ENCODE measurements at regions not wholly inside any gene's neighbourhood (a gene's known extent, or its start where the extent isn't known, plus 50 kb on each side); places are given as distances from the start of the nearest gene placed in this dataset.

DNA sequence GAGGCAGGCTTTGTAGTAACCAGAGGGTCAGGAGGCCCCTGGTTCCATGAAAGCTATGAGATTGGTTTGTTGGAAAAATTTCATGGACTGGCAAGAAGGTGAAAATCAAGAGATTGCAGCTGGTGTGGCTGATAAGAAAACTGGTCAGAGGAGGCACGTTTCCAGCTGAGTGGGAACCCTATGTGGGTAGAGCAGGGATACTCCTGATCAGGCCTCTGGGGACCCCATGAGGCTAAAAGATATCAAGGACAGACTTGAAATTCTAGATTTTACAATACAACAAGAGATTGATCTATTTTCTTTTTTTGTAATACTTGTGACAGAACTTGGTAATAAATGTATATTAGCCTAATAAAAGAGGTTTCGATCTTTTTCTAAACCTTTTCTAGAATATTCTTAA lies 1615.1 kb downstream of the DPP10 start (continued):
- no peak for TF ChIP-seq REST (IDR thresholded peaks at IDR 0.05)

DNA sequence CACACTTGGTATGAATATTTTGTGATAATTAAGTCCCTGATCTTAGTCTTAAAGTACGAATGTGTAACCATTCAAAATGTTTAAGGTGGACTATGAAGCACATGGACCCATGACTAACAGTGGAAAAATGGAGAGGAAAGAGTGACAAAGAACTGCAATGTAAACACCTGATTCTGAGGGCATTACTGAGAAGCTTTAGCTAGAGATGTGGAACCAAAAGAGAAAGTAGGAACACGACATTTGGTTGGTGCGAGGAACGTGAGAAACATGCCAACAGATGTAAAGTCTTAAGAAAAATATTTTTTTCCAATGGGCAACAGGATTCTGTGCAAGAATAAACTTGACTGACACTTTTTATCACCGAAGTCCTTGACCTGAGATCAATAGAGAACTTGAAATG lies 1618.6 kb downstream of the DPP10 start:
- H3K4me3 ChIP-seq (ENCODE audit: low read depth in 1 of 3, low read length in 3 of 3): no peak overlapping the region
- TF ChIP-seq JUND (IDR thresholded peaks at IDR 0.05): no peak
- TF ChIP-seq, protein P1, sequence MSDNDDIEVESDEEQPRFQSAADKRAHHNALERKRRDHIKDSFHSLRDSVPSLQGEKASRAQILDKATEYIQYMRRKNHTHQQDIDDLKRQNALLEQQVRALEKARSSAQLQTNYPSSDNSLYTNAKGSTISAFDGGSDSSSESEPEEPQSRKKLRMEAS (IDR thresholded peaks at IDR 0.05): no peak
- H3K27ac ChIP-seq (ENCODE audit: low read depth in 1 of 2, low read length in 2 of 2): no peak overlapping the region
- H3K9me3 ChIP-seq (ENCODE audit: control insufficient read depth in 4 of 4, low read length in 3 of 4): no peaks in the 10 kb centered on the region
- WGBS: 63% methylated on average over 5 of the region's 5 CpGs
- H3K4me1 ChIP-seq (ENCODE audit: control insufficient read depth in 4 of 4, insufficient read depth in 4 of 4, low read length in 3 of 4): no peaks in the 10 kb centered on the region
- H3K36me3 ChIP-seq (ENCODE audit: control insufficient read depth in 4 of 4, insufficient read depth in 3 of 4, low read depth in 1 of 4, low read length in 3 of 4): no peaks in the 10 kb centered on the region
- no peak overlapping the region for H3K9ac ChIP-seq (ENCODE audit: low read depth in 1 of 2, low read length in 2 of 2)
- H3K27me3 ChIP-seq (ENCODE audit: control insufficient read depth in 4 of 4, insufficient read depth in 4 of 4, low read length in 3 of 4): no peaks in the 10 kb centered on the region
- no peak for DNase-seq (ENCODE audit: low spot score)

DNA sequence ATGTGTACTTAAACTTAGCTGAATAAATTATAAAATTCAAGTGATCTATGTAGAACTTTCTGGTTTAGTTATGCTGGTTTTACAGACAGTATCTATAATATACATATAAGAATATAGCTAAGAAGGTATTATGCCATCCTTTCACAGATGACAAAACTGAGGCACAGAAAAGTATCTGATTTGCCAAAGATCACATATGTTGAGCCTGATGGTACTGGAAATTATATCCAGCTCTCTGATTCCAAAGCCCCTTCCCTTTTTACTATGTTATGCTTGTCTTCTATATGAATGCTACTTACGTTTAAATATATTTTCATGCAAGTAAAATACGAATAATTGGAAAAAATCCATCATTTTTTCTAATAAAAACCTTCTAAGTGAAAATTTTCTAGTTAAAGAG lies 1631.3 kb downstream of the DPP10 start:
- no peaks in the 10 kb centered on the region for H3K27me3 ChIP-seq (ENCODE audit: control insufficient read depth in 4 of 4, insufficient read depth in 4 of 4, low read length in 3 of 4)
- H3K4me1 ChIP-seq (ENCODE audit: control insufficient read depth in 4 of 4, insufficient read depth in 4 of 4, low read length in 3 of 4): no peaks in the 10 kb centered on the region
- H3K9me3 ChIP-seq (ENCODE audit: control insufficient read depth in 4 of 4, low read length in 3 of 4): peaks cover 0 to 2% (median 0%) of the 10 kb centered on the region in 4 donors
- no peak overlapping the region for H3K4me3 ChIP-seq (ENCODE audit: low read depth in 1 of 3, low read length in 3 of 3)
- TF ChIP-seq NR2F2 (IDR thresholded peaks at IDR 0.05) (no peak), CTCF (IDR thresholded peaks at IDR 0.05; ENCODE audit: low read depth, low read length, missing input control) (no peak), TAF1 (conservative IDR thresholded peaks at IDR 0.05) (no peak), SP1 (IDR thresholded peaks at IDR 0.05) (no peak), HNF4G (IDR thresholded peaks at IDR 0.05) (no peak), RAD21 (IDR thresholded peaks at IDR 0.05) (no peak), FOXA2 (IDR thresholded peaks at IDR 0.05) (no peak), RXRA (IDR thresholded peaks at IDR 0.05) (no peak), HNF4A (conservative IDR thresholded peaks at IDR 0.05) (no peak), GABPA (IDR thresholded peaks at IDR 0.05 in 1 of 2, conservative IDR thresholded peaks at IDR 0.05 in 1 of 2) (no peak), EGR1 (IDR thresholded peaks at IDR 0.05; ENCODE audit: low read depth in 2 of 2) (no peak)
- TF ChIP-seq, protein P2, sequence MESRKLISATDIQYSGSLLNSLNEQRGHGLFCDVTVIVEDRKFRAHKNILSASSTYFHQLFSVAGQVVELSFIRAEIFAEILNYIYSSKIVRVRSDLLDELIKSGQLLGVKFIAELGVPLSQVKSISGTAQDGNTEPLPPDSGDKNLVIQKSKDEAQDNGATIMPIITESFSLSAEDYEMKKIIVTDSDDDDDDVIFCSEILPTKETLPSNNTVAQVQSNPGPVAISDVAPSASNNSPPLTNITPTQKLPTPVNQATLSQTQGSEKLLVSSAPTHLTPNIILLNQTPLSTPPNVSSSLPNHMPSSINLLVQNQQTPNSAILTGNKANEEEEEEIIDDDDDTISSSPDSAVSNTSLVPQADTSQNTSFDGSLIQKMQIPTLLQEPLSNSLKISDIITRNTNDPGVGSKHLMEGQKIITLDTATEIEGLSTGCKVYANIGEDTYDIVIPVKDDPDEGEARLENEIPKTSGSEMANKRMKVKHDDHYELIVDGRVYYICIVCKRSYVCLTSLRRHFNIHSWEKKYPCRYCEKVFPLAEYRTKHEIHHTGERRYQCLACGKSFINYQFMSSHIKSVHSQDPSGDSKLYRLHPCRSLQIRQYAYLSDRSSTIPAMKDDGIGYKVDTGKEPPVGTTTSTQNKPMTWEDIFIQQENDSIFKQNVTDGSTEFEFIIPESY (IDR thresholded peaks at IDR 0.05): no peak
- TF ChIP-seq, protein P1 (IDR thresholded peaks at IDR 0.05): no peak
- TF ChIP-seq, protein P3, sequence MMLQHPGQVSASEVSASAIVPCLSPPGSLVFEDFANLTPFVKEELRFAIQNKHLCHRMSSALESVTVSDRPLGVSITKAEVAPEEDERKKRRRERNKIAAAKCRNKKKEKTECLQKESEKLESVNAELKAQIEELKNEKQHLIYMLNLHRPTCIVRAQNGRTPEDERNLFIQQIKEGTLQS (IDR thresholded peaks at IDR 0.05): no peak
- H3K9ac ChIP-seq (ENCODE audit: low read depth in 1 of 2, low read length in 2 of 2): no peak overlapping the region
- no peaks in the 10 kb centered on the region for H3K36me3 ChIP-seq (ENCODE audit: control insufficient read depth in 4 of 4, insufficient read depth in 3 of 4, low read depth in 1 of 4, low read length in 3 of 4)
- H3K27ac ChIP-seq (ENCODE audit: low read depth in 1 of 2, low read length in 2 of 2): no peak overlapping the region
- no peak for DNase-seq (ENCODE audit: low spot score)
- 54% methylated on average over 2 of the region's 2 CpGs for WGBS
